ENCODE measurements at regions not wholly inside any gene's neighbourhood (a gene's known extent, or its start where the extent isn't known, plus 50 kb on each side); places are given as distances from the start of the nearest gene placed in this dataset.

DNA sequence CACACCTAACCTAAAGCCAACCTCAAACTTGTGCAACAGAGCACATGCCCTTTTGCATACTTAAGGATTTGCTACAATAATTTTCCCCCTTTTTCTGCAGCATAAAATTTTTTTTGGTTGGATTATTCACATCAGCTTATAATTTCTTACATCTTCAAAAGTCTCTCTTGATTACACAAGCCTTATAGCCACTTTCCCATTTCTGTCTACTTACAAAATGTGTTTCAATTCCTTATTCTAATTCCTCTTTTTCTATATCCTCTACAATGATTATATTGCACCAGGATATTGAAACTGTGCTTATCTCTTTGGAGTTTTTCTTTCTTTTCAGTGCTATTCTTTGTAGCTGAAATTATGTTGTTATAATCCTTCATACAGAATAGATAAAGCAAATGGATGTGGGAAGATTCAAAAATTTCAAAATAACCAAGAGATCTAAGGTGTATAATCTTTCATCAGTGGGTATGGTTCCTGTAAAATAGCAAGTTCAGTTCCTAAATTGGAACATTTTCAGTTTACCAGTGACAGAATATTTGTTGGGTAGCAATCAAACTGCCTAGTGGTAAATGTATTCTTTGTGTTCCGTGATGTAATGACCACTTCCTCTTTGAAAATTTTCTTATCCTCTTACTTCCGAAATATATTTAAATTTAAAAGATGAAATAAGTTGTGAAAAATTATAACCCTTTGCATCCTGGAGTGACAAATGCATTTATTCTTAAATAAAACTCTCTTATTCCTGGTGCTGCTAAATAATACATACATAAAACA is 386.8 kb upstream of the CHD1 start (continued):
- TF ChIP-seq, protein P1, sequence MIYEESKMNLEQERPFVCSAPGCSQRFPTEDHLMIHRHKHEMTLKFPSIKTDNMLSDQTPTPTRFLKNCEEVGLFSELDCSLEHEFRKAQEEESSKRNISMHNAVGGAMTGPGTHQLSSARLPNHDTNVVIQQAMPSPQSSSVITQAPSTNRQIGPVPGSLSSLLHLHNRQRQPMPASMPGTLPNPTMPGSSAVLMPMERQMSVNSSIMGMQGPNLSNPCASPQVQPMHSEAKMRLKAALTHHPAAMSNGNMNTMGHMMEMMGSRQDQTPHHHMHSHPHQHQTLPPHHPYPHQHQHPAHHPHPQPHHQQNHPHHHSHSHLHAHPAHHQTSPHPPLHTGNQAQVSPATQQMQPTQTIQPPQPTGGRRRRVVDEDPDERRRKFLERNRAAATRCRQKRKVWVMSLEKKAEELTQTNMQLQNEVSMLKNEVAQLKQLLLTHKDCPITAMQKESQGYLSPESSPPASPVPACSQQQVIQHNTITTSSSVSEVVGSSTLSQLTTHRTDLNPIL (CRISPR knock-in tag; IDR thresholded peaks at IDR 0.05; ENCODE audit: low read depth): no peak

DNA sequence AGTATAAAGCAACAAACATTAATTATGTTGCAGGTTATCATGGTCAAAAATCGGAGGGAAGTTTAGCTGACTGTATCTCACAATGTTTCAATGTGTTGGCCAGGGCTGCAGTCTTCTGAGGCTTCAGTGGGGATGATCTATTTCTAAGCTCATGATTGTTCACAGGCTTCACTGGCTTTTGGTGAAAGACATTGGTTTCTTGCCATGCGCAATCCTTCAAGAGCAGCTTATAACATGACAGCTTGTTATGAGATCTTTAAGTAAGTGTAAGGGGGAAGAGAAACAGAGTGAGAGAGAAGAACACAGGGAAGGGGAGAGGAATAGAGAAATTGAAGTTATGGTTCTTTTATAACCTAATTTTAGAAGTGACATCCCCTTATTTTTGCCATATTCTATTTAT is 385.9 kb upstream of the CHD1 start:
- TF ChIP-seq CSDC2 (CRISPR knock-in tag; IDR thresholded peaks at IDR 0.05) (no peak), SNAI2 (CRISPR knock-in tag; IDR thresholded peaks at IDR 0.05) (no peak), ZNF565 (CRISPR knock-in tag; conservative IDR thresholded peaks at IDR 0.05; ENCODE audit: low read depth) (no peak), ZFP3 (CRISPR knock-in tag; IDR thresholded peaks at IDR 0.05) (no peak), BACH2 (CRISPR knock-in tag; IDR thresholded peaks at IDR 0.05; ENCODE audit: borderline replicate concordance) (no peak), ISL1 (CRISPR knock-in tag; IDR thresholded peaks at IDR 0.05) (no peak), PPARA (CRISPR knock-in tag; IDR thresholded peaks at IDR 0.05; ENCODE audit: borderline replicate concordance) (no peak), OSR1 (CRISPR knock-in tag; IDR thresholded peaks at IDR 0.05) (no peak), ZNF70 (CRISPR knock-in tag; IDR thresholded peaks at IDR 0.05) (no peak), ZFP30 (CRISPR knock-in tag; IDR thresholded peaks at IDR 0.05) (no peak)
- TF ChIP-seq, protein P2, sequence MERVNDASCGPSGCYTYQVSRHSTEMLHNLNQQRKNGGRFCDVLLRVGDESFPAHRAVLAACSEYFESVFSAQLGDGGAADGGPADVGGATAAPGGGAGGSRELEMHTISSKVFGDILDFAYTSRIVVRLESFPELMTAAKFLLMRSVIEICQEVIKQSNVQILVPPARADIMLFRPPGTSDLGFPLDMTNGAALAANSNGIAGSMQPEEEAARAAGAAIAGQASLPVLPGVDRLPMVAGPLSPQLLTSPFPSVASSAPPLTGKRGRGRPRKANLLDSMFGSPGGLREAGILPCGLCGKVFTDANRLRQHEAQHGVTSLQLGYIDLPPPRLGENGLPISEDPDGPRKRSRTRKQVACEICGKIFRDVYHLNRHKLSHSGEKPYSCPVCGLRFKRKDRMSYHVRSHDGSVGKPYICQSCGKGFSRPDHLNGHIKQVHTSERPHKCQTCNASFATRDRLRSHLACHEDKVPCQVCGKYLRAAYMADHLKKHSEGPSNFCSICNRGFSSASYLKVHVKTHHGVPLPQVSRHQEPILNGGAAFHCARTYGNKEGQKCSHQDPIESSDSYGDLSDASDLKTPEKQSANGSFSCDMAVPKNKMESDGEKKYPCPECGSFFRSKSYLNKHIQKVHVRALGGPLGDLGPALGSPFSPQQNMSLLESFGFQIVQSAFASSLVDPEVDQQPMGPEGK (CRISPR knock-in tag; IDR thresholded peaks at IDR 0.05; ENCODE audit: borderline replicate concordance): no peak
- TF ChIP-seq, protein P3, sequence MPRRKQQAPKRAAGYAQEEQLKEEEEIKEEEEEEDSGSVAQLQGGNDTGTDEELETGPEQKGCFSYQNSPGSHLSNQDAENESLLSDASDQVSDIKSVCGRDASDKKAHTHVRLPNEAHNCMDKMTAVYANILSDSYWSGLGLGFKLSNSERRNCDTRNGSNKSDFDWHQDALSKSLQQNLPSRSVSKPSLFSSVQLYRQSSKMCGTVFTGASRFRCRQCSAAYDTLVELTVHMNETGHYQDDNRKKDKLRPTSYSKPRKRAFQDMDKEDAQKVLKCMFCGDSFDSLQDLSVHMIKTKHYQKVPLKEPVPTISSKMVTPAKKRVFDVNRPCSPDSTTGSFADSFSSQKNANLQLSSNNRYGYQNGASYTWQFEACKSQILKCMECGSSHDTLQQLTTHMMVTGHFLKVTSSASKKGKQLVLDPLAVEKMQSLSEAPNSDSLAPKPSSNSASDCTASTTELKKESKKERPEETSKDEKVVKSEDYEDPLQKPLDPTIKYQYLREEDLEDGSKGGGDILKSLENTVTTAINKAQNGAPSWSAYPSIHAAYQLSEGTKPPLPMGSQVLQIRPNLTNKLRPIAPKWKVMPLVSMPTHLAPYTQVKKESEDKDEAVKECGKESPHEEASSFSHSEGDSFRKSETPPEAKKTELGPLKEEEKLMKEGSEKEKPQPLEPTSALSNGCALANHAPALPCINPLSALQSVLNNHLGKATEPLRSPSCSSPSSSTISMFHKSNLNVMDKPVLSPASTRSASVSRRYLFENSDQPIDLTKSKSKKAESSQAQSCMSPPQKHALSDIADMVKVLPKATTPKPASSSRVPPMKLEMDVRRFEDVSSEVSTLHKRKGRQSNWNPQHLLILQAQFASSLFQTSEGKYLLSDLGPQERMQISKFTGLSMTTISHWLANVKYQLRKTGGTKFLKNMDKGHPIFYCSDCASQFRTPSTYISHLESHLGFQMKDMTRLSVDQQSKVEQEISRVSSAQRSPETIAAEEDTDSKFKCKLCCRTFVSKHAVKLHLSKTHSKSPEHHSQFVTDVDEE (CRISPR knock-in tag; IDR thresholded peaks at IDR 0.05): no peak
- no peak for ATAC-seq

DNA sequence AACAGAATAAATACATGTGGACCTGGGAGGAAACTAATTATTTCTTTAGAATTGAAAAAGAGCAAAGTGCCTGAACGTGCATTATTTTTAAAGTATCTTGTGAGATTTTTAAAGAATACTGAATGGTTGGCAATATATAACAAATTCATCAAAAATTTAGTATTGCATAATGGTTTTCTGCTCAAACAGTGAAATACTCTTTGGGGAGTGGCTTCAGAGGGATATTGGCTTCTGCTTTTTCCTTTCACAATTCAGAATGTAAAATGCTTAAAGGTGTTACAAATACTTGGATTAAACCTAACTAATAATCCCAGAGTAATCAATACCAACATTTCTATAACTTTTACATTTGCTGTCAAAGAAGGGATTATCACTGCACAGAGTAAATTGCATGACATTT is 379.3 kb upstream of the CHD1 start:
- TF ChIP-seq, protein P2 (CRISPR knock-in tag; IDR thresholded peaks at IDR 0.05; ENCODE audit: borderline replicate concordance): no peak
- no peak for TF ChIP-seq GLIS3 (CRISPR knock-in tag; IDR thresholded peaks at IDR 0.05)
- no peak for ATAC-seq

DNA sequence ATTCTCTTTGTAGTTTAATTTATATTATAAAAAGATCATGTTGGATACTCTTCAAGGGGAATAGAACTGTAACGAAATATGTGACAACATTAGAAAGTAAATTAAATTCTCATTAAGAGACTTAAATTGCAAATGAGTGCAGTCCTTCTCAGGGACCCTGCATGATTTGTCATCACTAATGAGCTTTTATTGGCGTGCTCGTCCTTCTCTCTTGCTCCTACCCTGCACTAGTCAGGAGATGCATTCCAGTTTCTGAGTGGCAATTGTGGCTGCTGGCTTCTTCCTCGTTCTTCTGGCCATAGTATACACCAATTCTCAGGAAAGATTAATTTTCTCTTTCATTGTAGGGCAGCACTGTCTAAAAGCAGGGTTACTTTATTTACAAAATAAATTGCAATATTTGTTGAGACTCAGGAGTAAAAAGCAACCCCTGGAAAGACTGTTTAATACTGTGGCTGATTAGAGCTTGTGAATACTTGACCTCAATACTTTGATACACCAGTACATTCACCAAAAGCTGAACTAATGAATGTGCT is 376.3 kb upstream of the CHD1 start:
- no peak for ATAC-seq
- TF ChIP-seq ZNF8 (CRISPR knock-in tag; IDR thresholded peaks at IDR 0.05) (no peak), SNAI2 (CRISPR knock-in tag; IDR thresholded peaks at IDR 0.05) (no peak), ZNF70 (CRISPR knock-in tag; IDR thresholded peaks at IDR 0.05) (no peak)

DNA sequence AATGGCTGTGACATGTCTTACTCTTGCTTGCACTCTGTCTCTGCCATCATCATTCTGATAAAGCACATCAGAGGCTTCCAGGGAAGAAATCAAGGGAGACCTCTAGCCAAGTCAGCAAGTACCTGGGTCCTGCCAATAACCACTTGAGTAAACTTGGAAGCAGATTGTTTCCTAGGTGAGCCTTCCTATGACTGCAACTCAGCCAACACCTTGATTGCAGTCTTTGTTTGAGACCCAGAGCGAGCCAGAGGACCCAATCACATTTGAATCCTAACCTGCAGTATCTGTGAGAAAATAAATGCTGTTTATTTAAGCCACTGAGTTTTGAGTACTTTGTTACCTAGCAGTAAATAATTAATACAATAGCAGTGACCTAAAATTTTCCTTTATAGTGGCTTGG is 356.8 kb upstream of the CHD1 start:
- ATAC-seq: no peak
- TF ChIP-seq, protein P1 (CRISPR knock-in tag; IDR thresholded peaks at IDR 0.05; ENCODE audit: low read depth): no peak
- TF ChIP-seq ISL1 (CRISPR knock-in tag; IDR thresholded peaks at IDR 0.05) (no peak), ZNF565 (CRISPR knock-in tag; conservative IDR thresholded peaks at IDR 0.05; ENCODE audit: low read depth) (no peak)

Measured in SK-N-SH treated with all-trans-retinoic acid at 6 μM for 48 hours (cell line).